ENCODE measurements at regions not wholly inside any gene's neighbourhood (a gene's known extent, or its start where the extent isn't known, plus 50 kb on each side); places are given as distances from the start of the nearest gene placed in this dataset.

GRCh38 chr7:142348100-142348499, 90.2 kb upstream of the PRSS58 start:
- H3K27ac Mint-ChIP-seq: no peak overlapping the region
- H3K4me1 Mint-ChIP-seq (ENCODE audit: low read depth): peaks cover 11% of the 10 kb centered on the region
- intact Hi-C loops (cut with micrococcal nuclease): no loop called here

GRCh38 chr7:142347091-142347490, 89.2 kb upstream of the PRSS58 start:
- intact Hi-C loops (cut with micrococcal nuclease): no loop called here
- peaks cover 2% of the 10 kb centered on the region for H3K27me3 Mint-ChIP-seq
- H3K4me3 Mint-ChIP-seq: no peak overlapping the region
- H3K27ac Mint-ChIP-seq: no peak overlapping the region
- H3K9me3 Mint-ChIP-seq: no peaks in the 10 kb centered on the region
- H3K4me1 Mint-ChIP-seq (ENCODE audit: low read depth): peaks cover under 1% of the 10 kb centered on the region
- H3K36me3 Mint-ChIP-seq (ENCODE audit: low read depth): no peaks in the 10 kb centered on the region

More at GRCh38 chr7:142348100-142348499, 90.2 kb upstream of the PRSS58 start:
- Mint-ChIP-seq H3K36me3 (ENCODE audit: low read depth) (no peaks in the 10 kb centered on the region), H3K4me3 (no peak overlapping the region), H3K27me3 (peaks cover 2% of the 10 kb centered on the region), H3K9me3 (no peaks in the 10 kb centered on the region)

GRCh38 chr7:142345811-142346210, 88.0 kb upstream of the PRSS58 start:
- peaks cover 2% of the 10 kb centered on the region for H3K27me3 Mint-ChIP-seq
- no peaks in the 10 kb centered on the region for H3K4me1 Mint-ChIP-seq (ENCODE audit: low read depth)
- no peak overlapping the region for H3K27ac Mint-ChIP-seq
- no peaks in the 10 kb centered on the region for H3K36me3 Mint-ChIP-seq (ENCODE audit: low read depth)
- H3K9me3 Mint-ChIP-seq: no peaks in the 10 kb centered on the region
- intact Hi-C loops (cut with micrococcal nuclease): no loop called here
- no peak overlapping the region for H3K4me3 Mint-ChIP-seq

GRCh38 chr7:142338633-142339501, 81.0 kb upstream of the PRSS58 start:
- H3K4me1 Mint-ChIP-seq (ENCODE audit: low read depth): peaks cover 5% of the 10 kb centered on the region

GRCh38 chr7:142337054-142338001, 79.5 kb upstream of the PRSS58 start:
- Mint-ChIP-seq H3K9me3 (no peaks in the 10 kb centered on the region), H3K4me3 (no peak overlapping the region), H3K4me1 (ENCODE audit: low read depth) (peaks cover 5% of the 10 kb centered on the region), H3K36me3 (ENCODE audit: low read depth) (no peaks in the 10 kb centered on the region), H3K27me3 (no peaks in the 10 kb centered on the region), H3K27ac (no peak overlapping the region)
- intact Hi-C loops (cut with micrococcal nuclease): no loop called here

More at GRCh38 chr7:142338633-142339501, 81.0 kb upstream of the PRSS58 start:
- H3K27me3 Mint-ChIP-seq: no peaks in the 10 kb centered on the region
- H3K27ac Mint-ChIP-seq: no peak overlapping the region
- no peak overlapping the region for H3K4me3 Mint-ChIP-seq
- intact Hi-C loops (cut with micrococcal nuclease): no loop called here
- H3K9me3 Mint-ChIP-seq: no peaks in the 10 kb centered on the region
- H3K36me3 Mint-ChIP-seq (ENCODE audit: low read depth): no peaks in the 10 kb centered on the region

- no peak overlapping the region for H3K4me3 Mint-ChIP-seq
- H3K4me1 Mint-ChIP-seq (ENCODE audit: low read depth): no peaks in the 10 kb centered on the region
- H3K36me3 Mint-ChIP-seq (ENCODE audit: low read depth): no peaks in the 10 kb centered on the region
- H3K9me3 Mint-ChIP-seq: no peaks in the 10 kb centered on the region
- no peak overlapping the region for H3K27ac Mint-ChIP-seq
- intact Hi-C loops (cut with micrococcal nuclease): no loop called here
- H3K27me3 Mint-ChIP-seq: no peaks in the 10 kb centered on the region
These were observed 76.9 kb upstream of the PRSS58 start for GRCh38 chr7:142334806-142335205.

- intact Hi-C loops (cut with micrococcal nuclease): no loop called here
These were observed 76.4 kb upstream of the PRSS58 start for GRCh38 chr7:142334236-142334635.

GRCh38 chr7:142332421-142332820, 74.6 kb upstream of the PRSS58 start:
- Mint-ChIP-seq H3K27me3 (peaks cover 1% of the 10 kb centered on the region), H3K9me3 (no peaks in the 10 kb centered on the region), H3K36me3 (ENCODE audit: low read depth) (no peaks in the 10 kb centered on the region), H3K4me1 (ENCODE audit: low read depth) (no peaks in the 10 kb centered on the region), H3K4me3 (no peak overlapping the region), H3K27ac (no peak overlapping the region)
- intact Hi-C loops (cut with micrococcal nuclease): no loop called here

More at GRCh38 chr7:142334236-142334635, 76.4 kb upstream of the PRSS58 start:
- no peak overlapping the region for H3K27ac Mint-ChIP-seq
- no peaks in the 10 kb centered on the region for H3K27me3 Mint-ChIP-seq
- no peaks in the 10 kb centered on the region for H3K36me3 Mint-ChIP-seq (ENCODE audit: low read depth)
- no peaks in the 10 kb centered on the region for H3K9me3 Mint-ChIP-seq
- no peaks in the 10 kb centered on the region for H3K4me1 Mint-ChIP-seq (ENCODE audit: low read depth)
- H3K4me3 Mint-ChIP-seq: no peak overlapping the region

- Mint-ChIP-seq H3K4me1 (ENCODE audit: low read depth) (no peaks in the 10 kb centered on the region), H3K4me3 (no peak overlapping the region), H3K27me3 (peaks cover 2% of the 10 kb centered on the region), H3K9me3 (no peaks in the 10 kb centered on the region), H3K36me3 (ENCODE audit: low read depth) (no peaks in the 10 kb centered on the region), H3K27ac (no peak overlapping the region)
- intact Hi-C loops (cut with micrococcal nuclease): no loop called here
These were observed 74.1 kb upstream of the PRSS58 start for GRCh38 chr7:142331941-142332340.

GRCh38 chr7:142329062-142329790, 71.4 kb upstream of the PRSS58 start:
- H3K9me3 Mint-ChIP-seq: no peaks in the 10 kb centered on the region
- H3K4me3 Mint-ChIP-seq: no peak overlapping the region
- peaks cover 3% of the 10 kb centered on the region for H3K4me1 Mint-ChIP-seq (ENCODE audit: low read depth)
- no peaks in the 10 kb centered on the region for H3K36me3 Mint-ChIP-seq (ENCODE audit: low read depth)
- H3K27me3 Mint-ChIP-seq: peaks cover 2% of the 10 kb centered on the region
- intact Hi-C loops (cut with micrococcal nuclease): no loop called here
- no peak overlapping the region for H3K27ac Mint-ChIP-seq

- Mint-ChIP-seq H3K36me3 (ENCODE audit: low read depth) (no peaks in the 10 kb centered on the region), H3K4me3 (no peak overlapping the region), H3K9me3 (no peaks in the 10 kb centered on the region), H3K4me1 (ENCODE audit: low read depth) (peaks cover 9% of the 10 kb centered on the region), H3K27ac (no peak overlapping the region), H3K27me3 (peaks cover 6% of the 10 kb centered on the region)
- intact Hi-C loops (cut with micrococcal nuclease): no loop called here
These were observed 70.7 kb upstream of the PRSS58 start for GRCh38 chr7:142328551-142328950.

- intact Hi-C loops (cut with micrococcal nuclease): no loop called here
- Mint-ChIP-seq H3K9me3 (no peaks in the 10 kb centered on the region), H3K4me1 (ENCODE audit: low read depth) (peaks cover 9% of the 10 kb centered on the region), H3K4me3 (no peak overlapping the region), H3K27ac (no peak overlapping the region), H3K27me3 (peaks cover 7% of the 10 kb centered on the region), H3K36me3 (ENCODE audit: low read depth) (no peaks in the 10 kb centered on the region)
These were observed 70.0 kb upstream of the PRSS58 start for GRCh38 chr7:142327628-142328405.

- Mint-ChIP-seq H3K36me3 (ENCODE audit: low read depth) (no peaks in the 10 kb centered on the region), H3K27ac (no peak overlapping the region), H3K9me3 (no peaks in the 10 kb centered on the region), H3K4me3 (no peak overlapping the region), H3K27me3 (peaks cover 7% of the 10 kb centered on the region), H3K4me1 (ENCODE audit: low read depth) (peaks cover 9% of the 10 kb centered on the region)
- intact Hi-C loops (cut with micrococcal nuclease): no loop called here
These were observed 65.8 kb upstream of the PRSS58 start for GRCh38 chr7:142323706-142324105.
